Hepatocyte (in vitro differentiated cells): ENCODE measurements at regions not wholly inside any gene's neighbourhood (a gene's known extent, or its start where the extent isn't known, plus 50 kb on each side); places are given as distances from the start of the nearest gene placed in this dataset.

ENCODE experiments used
- EZH2phosphoT487 ChIP-seq: fragments of 200-600 bp; sonication (generic); IDR thresholded peaks from one replicate; pipeline ENCODE4 v1.6.1; 2018; ENCODE audit warnings: antibody characterized with exemption, mild to moderate bottlenecking, low read depth, moderate library complexity; ENCODE audit not compliant: unreplicated experiment, severe bottlenecking
- TF ChIP-seq, protein P1 (sequence below): fragments of 200-600 bp; sonication (generic); IDR thresholded peaks from 2 replicates; pipeline ENCODE4 v1.5.1; 2016; ENCODE audit warnings: antibody characterized with exemption, mild to moderate bottlenecking; ENCODE audit not compliant: poor library complexity

DNA sequence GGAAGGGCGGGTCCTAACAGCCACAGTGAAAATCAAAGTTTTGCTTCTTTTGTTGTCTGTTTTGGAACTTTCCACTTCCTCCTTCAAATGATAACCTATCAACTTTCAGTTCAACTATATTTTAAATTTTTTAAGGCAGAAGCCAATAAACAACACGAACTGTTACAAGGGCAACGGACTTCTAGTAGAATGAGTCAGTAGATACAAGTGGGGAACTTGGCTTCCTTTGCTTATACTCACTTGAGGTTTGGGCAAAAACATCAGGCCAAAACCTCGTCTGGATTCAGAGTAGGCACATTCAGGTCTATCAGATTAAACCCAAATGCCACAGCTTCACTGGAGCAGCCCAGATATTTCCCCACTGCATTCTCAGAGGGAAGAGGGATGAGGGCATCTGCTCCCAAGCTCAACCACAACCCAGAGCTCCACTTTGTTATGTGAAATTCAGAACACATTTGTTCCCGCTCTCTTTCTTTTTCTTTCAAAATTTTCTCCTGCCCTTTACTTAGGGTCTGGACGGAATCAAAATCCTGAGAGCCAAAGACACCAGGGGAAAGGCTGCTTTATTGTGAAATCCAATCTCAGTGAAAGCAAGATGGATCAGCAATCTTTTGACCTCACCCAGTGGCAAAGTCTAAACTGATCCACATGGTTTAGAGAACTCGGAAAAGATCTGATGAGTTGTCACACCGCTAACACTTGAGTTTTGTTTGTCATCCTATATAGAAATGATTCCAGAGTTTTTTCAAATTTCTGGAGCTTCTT is 152.5 kb upstream of the BTG1 start:
- no peak for TF ChIP-seq EZH2phosphoT487
- TF ChIP-seq, protein P1, sequence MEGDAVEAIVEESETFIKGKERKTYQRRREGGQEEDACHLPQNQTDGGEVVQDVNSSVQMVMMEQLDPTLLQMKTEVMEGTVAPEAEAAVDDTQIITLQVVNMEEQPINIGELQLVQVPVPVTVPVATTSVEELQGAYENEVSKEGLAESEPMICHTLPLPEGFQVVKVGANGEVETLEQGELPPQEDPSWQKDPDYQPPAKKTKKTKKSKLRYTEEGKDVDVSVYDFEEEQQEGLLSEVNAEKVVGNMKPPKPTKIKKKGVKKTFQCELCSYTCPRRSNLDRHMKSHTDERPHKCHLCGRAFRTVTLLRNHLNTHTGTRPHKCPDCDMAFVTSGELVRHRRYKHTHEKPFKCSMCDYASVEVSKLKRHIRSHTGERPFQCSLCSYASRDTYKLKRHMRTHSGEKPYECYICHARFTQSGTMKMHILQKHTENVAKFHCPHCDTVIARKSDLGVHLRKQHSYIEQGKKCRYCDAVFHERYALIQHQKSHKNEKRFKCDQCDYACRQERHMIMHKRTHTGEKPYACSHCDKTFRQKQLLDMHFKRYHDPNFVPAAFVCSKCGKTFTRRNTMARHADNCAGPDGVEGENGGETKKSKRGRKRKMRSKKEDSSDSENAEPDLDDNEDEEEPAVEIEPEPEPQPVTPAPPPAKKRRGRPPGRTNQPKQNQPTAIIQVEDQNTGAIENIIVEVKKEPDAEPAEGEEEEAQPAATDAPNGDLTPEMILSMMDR: no peak
